ENCODE measurements at regions not wholly inside any gene's neighbourhood (a gene's known extent, or its start where the extent isn't known, plus 50 kb on each side); places are given as distances from the start of the nearest gene placed in this dataset.

DNA sequence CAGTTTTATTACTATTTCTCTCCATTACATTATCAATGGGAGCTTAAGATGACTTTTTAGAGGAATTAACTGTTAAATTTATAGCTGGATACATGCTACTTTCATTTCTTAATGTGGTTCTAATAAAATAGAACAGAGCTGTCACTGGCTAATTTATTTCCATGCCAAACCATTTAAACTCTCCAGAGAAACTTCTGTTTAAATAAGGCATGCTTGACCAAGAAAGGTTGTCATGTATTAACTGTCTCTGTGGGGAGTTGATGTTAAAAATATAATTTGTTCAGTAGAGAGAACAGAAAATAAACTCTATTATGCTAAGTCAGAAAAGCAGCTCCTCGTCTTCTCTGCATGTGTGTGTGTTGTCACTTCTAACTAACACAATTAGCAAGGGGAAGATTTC, 447.4 kb downstream of the SLC16A7 start:
- no peak for DNase-seq

DNA sequence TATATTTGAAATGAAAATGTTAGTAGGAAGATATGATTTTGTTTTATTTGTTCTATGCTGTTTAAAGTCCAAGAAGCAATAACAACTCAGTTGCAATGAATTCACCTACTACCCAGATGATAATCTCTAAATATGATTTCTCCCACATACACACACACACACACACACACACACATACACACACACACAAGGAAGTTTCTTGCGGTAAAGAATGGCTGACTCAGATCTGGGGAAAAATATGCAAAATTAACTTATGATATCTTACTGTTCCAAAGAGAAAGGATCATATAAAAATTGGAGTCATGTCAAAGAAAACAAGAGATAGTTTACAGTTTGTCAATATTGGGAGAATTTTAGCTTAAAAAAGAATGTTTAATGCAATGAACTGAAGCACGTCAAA, 456.7 kb downstream of the SLC16A7 start:
- peak; percentile 22 for DNase-seq

DNA sequence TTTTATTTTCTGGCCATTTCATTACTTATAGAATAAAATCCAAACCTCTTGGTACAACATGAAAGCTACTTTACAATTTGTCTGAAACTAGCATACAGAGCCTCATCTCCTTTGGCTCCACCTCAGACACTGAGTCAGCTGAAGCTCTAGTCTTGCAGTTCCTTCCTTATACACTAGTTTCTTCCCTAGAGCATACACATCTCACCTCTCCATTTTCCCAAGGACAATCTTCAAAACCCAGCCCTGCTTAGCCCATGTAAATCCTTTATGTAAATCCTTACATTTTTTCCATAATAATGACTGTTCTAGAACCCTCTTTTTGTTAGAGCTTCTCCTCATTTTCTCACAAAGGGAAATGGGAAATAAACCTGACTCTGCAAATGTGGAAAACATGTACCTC, 463.4 kb downstream of the SLC16A7 start:
- no peak for DNase-seq

DNA sequence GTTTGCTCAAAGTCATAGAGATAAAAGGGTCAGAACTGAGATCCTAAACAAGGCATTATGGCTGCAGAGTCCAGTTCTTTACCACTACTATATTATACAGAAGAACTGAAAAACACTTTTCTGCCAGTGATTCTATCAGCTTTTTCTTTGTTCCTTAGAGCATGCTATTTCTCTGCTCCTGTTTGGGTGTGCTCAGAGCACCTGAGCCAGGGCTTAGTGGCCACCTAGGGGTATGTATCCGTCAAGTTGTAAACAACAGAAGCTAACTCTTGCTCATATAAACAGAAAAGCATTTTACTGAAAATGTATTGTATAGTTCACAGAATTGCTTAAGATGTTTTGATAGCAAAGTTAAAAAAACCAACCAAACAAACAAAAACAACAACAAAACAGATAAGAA, 470.8 kb downstream of the SLC16A7 start:
- no peak for DNase-seq

DNA sequence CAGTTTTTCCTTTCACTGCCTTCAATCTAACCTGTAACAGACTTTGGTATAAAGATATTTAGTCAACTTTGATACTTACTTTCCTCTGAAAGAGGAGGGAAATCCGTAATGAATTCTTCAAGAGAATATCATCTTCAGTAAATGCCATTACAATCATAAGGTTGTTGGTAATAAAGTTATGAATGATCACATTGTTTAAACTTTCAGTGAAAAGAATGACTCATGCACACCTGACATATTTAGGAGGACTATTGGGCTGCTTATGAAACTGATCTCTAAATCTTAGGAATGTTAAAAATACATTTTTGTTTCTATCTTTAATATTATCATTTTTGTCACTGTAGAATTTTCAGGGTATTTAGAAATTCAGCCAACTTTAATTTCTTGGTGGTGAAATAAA, 474.7 kb downstream of the SLC16A7 start:
- peak; percentile 4 for DNase-seq

DNA sequence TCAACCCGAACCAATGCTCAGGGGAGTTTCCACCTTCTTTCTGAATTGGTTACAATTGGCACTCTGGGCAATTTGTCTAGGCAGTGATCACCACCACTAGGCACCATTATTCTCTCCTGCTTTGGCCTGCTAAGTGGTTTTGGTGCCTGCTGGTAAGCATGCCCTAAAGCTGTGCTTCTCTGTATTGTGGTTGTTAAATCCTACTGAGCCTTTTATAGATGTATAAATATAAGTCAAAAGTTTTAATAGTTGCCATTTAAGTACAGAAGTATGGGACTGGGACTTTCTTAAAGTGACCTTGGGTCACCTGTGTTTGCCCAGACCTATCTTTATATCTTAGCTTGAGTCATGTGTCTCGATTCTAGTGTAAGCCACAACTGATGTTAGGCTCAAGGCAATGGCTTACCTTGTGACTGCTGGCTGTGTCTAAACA, 475.9 kb downstream of the SLC16A7 start:
- no peak for DNase-seq

DNA sequence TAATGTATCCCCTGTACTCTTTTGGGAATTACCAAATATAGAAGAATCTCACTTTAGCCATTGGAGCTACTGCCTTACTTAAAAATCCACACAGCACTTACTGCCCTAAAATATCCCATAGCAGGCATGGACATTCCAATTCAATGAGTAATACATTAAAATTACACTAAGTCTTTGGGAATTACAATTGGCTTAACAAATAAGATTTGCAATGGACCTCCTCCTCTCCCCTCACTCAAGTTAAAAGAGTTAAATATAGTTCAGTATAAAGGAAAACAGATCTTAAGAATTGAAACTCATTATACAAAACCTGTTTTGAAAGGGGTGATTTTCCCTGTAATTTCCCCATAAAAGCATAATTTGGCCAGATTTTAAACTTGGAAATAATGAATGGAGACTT, 477.1 kb downstream of the SLC16A7 start:
- peak; percentile 67 for DNase-seq

DNA sequence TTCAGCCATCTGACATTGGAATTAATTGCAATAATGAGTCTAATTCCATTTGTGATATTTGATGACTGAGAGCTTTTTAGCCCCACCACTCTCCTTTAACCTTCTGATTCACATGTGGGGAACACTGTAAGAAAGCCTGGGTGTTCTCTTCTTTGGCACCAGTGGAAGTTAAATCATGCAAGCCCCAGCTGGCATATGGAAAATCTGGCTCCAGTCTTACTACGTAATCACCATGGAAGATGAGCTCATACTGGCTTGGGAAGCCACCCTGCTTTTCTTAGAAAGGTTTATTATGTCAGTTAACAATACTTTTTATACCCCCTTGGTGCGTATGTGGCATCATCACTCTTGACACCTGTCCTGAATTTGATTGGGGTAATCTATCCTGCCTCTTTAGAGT, 479.3 kb downstream of the SLC16A7 start:
- no peak for DNase-seq

DNA sequence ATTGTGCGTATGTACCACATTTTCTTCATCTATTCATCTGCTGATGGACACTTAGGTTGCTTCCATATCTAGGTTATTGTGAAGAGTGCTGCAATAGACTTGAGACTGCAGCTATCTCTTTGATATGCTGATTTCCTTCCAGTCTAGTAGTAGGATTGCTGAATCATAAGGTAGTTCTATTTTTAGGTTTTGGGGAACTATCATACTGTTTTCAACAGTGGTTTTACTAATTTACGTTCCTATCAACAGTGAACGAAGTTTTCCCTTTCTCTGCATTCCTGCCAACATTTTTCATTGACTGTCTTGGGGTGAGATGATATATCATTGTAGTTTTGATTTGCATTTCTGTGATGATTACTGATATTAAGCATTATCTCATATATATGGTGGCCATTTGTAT, 482.2 kb downstream of the SLC16A7 start:
- DNase-seq: no peak

DNA sequence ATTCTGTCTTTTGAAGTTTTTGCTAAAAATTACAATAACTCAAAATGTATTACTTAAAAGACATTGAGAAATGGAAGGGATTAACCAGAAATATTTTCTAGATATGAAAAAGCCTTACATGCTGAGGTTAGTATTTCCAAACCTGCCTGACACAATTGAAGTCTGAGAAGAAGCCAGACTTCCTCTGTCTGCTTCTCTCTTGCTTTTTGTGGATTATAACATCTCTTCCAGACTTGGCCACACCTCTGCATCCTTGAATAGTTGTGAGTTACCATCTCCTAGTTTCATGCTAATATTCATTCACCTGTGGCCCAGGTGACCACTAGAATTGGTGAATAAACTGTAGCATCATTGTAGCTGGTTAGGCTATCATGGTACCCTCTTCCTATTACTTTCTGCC, 497.6 kb downstream of the SLC16A7 start:
- DNase-seq: no peak

DNA sequence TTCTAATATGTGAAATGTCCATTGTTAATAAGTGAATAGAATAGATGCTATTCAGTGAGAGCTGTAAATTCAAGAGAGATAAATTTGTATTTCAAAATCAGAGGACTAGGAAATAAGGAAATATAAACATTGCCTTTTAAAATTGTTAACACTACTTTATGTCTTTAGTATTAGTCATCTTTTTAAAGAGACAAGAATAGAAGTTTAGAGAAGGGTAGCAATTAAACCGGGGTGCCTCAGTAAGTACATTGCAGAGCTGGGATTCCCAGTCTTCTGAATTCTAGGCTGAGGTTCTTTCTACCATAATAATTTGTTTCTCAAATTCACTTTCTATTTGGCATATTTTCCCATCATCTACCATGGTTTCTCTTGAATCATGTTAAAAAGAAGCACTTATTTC, 498.6 kb downstream of the SLC16A7 start:
- DNase-seq: no peak

DNA sequence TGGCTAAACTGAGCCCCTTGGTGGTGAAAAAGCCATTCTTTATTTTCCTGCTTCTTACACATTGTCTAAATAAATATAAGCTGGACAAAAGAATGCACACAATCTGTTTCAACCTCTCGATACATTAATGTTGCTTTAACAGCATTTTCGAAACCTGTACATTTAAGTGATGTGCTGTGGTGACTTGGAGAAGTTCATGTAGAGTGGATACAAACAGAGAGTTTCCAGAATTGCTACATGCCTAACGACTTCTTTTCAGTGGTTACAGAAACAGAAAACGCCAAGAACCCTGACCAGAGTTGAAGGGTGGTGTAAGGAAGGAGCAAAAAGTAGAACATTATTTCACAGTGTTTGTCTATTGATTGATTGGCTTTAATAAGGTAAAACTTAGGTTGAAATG, 500.9 kb downstream of the SLC16A7 start:
- DNase-seq: no peak

DNA sequence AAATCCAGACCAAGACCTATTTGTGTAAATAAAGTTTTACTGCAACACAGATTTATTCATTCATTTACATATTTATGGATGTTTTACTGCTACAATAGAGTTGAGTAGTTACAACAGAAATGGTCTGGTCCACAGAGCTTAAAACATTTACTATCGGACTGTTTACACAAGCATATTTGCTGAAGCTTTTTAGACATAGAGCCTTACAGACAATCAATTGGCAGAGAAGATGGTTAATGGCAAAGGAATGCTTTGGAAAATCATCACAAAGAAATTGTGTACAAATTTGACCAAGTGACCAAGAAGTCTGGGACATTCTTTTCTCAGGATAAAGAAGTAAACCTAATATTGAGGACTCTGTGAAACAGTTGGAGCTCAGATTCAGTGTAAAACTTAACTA, 504.3 kb downstream of the SLC16A7 start:
- DNase-seq: peak; percentile 47

DNA sequence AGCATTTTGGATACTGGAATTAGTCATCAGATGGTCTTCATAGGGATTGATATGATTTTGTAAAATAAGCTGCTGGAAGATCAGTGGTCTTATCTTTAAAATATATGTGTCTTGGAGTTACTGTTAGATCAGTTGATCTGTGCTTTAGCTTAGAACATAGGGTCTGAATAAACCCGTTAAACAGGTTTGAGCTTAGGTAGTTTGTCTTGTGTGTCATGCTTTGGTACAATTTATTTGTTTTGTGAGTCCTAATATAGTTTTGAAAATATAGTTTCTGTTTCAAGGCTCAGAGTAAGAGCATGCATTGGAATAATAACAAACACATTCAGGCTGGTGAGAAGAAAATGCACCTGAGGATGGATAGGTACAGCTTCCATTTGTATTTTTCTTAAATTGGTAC, 505.0 kb downstream of the SLC16A7 start:
- no peak for DNase-seq

DNA sequence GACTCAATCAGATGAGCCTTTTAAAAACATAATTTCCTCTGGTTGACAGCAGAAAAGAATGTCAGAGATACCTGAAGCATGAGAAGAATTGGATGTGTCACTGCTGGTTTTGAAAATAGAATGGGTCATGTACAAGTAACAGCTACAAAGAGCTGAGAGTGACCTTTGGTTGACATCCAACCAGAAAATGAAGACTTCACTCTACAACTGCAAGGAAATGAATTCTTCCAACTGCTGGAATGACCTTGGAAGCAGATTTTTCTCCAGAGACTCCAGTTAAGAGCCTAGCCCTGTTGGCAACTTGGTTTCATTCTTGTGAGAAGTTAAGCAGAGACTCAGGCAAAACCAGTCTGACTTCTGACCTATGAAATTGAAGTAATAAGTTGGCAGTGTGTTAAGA, 505.9 kb downstream of the SLC16A7 start:
- DNase-seq: peak; percentile 73

DNA sequence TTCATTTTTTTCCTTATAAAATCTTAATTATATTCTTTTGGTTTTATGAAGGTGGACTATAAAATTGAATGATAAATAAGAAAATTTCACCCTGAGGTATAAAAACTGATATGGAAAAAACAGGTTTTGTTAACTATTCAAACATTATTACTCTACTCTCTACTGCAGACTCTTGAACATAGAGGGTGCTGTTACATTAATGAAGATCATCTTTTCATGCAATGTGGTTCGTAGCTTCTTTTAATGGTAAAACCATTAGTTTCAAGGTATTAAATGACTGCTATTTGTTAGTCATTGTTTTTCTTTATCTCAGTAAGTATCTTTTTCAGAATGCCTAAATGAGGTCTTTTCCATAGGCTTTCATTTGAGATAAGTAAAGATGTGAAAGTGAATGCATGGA, 510.4 kb downstream of the SLC16A7 start:
- peak; percentile 29 for DNase-seq

DNA sequence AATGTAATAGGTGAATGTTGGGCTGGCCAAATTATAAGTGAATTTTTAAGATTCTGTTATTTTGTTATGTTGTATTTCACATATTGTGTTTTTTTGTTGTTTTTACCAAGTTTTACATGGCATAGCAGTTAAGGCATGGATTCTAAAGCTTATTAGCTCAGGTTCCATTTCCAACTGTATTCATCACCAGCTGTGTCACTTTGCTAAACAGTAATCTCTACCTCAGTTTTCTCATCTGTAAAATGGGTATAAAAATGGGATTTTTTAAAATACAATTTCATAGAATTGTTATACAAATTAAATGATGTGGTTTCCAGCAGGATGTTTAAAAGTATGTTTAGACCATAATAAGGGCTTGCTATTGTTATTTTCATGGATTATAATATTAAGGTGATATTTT, 512.2 kb downstream of the SLC16A7 start:
- DNase-seq: no peak

DNA sequence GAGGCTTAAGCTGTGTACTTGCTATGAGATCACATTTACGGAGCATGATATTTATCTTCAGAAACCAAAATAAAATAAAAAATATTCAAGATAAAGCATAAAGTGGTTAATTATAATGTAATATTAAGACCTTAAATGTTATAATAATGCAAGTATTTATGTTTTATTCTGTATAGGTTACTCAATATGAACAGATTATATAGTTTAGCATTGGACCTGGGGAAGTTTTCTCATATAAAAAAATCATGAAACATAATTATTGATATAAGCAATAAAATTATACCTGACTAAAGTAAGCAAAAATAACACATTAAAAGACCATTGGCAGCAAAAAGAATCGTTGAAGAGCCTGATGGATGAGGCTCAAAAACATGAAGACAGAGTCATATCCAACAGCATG, 516.2 kb downstream of the SLC16A7 start:
- no peak for DNase-seq

DNA sequence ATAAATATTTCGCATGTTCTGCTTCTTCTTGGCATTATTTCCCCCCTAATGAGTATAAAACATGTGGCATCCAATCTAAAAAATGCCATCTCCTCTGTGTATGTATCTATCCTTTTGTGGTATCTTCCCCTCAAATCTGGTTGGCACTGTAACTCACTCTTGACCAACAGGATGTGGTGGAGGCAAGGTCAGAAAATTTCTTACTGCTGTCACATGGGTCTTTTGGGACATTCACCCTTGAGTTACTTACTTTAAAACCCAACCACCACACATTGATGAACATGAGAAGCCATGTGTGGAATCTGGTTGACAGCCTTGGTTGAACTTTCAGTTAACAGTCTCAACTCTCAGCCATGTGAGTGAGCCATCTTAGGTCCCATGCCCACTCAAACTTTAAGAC, 516.9 kb downstream of the SLC16A7 start:
- DNase-seq: peak; percentile 16

DNA sequence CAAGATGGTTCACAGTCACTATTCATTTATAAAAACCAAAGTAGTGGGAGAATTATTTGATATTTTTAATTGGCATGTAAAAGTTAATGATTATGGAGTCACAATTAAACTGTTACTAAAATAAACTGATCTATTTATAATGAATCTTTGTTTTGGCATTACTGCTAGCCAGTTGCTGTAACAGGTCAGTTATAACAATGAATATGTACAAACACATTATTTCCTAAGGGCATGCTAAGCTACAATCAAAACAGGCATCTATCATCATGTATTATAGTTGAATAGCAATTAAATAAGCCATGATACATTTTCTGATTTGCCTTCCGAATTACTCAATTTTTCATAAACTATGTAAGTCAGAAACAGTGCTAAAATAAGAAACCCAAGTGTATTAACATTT, 518.3 kb downstream of the SLC16A7 start:
- no peak for DNase-seq

DNA sequence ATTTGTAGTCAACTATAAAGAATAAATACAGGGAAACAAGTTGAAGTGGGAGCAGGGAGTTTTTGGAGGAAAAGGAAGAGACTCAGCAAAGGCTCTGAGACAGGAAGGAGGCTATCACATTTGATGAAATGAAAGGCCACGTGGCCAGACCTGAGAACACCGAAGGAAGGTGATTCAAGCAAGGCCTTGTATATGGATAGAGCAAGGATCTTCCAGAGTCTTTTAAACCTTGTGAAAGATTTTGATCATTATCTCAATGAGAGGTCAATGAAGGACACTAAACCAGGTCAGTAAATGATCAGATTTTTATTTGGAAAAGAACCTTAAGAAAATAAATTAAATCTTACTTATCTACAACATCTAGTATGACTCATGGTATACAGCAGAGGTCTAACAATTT, 523.5 kb downstream of the SLC16A7 start:
- peak; percentile 7 for DNase-seq

DNA sequence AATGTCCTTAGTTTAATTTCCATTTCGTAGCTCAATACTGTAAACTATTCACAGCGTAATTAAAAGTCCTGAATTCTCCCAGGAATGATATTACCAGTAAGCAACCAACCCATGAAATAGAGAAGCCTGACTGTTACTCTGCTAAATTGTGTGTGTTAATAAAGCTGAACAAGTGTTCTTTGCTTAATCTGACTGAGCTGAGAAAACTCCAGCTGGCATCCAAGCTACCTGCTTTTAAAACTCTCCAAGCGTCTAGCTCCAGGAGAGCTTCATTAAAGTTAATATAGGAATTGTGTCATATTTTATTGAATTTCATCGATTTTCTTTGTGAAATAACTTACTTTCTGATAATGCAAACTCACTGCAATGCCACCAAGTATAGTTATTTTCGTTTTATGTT, 524.4 kb downstream of the SLC16A7 start:
- no peak for DNase-seq

DNA sequence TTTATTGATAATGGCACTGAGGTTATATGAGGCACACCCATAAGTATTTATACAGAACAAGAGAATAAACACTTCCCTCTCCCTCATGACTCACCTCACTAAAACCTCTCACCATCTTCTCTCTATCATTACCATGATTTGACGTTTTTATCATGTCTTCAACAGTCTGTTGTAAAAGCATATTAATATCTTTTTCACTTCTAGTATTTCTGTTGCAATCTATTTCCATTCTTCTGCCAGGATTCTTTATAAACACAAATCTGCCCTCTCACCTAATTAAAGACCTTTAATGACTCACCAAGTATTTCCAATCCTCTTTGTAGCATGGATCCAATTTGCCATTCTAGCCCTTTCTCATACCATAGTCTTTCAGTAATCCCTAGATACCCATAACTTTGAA, 527.7 kb downstream of the SLC16A7 start:
- peak; percentile 41 for DNase-seq

DNA sequence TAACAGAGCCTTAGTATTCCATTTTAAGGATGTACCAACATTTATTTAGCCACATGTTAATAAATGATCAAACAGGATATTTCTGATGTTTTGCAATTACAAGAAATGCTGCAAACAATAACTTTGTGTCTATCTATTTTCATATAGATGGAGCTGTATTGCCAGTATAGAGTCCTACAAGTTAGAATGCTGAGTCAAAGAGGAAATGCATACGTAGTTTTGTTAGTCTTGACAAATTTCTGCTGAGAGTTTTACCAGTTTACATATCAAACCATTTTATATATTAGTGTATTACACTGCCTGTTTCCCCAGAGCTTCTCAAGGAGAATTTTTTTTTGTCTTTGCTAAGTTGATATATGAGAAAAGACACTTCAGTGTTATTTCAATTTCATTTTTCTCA, 541.7 kb downstream of the SLC16A7 start:
- DNase-seq: no peak

DNA sequence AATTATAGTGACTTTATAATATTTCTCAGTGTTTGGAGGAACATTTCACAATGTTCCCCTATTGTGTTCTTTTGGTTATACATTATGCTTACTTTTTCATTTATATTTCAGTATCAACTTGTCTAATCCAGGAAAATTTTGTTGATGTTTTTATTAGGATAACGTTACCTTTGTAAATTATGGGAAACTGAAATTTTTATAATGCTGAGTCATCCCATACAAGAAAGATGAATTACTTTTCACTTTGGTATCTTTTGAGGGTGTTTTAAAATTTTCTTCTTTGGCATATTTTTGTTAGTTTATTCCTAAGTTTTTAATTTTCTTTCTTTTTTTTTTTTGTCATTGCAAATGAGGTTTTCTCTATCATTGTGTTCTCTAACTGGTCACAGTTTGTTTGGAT, 542.7 kb downstream of the SLC16A7 start:
- no peak for DNase-seq

DNA sequence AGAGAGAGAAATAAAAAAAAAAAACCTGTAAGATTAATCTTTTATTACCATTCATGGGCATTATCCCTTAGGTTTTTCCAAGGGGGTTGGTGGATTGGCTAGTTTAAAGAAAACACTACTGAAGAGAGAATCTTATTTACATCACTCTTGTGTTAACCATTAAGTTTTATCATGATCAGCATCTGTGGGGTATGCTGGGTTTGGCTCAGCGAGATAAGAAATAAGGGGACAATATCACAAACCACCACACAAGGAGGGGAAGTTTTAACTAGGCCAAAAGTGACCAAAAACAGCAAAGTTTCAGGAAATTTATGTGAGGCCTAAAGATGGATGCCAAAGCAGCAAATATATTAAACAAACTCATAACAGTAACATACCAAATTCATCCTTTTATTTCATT, 548.6 kb downstream of the SLC16A7 start:
- DNase-seq: no peak

All from EL (cell line).